ENCODE measurements at regions not wholly inside any gene's neighbourhood (a gene's known extent, or its start where the extent isn't known, plus 50 kb on each side); places are given as distances from the start of the nearest gene placed in this dataset.

GRCh38 chr16:49216593-49216992 is 65.0 kb downstream of the CBLN1 start:
- TF ChIP-seq CTCF (IDR thresholded peaks at IDR 0.05; ENCODE audit: low read length) (no peak), EZH2 (optimal IDR thresholded peaks at IDR 0.05; ENCODE audit: low read depth, low read length) (no peak)
